ENCODE measurements at regions not wholly inside any gene's neighbourhood (a gene's known extent, or its start where the extent isn't known, plus 50 kb on each side); places are given as distances from the start of the nearest gene placed in this dataset.
"Not testable (repeated sequence)": the region's sequence is repeated elsewhere in the genome, so short reads cannot be mapped to it uniquely, and the experiment has no call there.

DNA sequence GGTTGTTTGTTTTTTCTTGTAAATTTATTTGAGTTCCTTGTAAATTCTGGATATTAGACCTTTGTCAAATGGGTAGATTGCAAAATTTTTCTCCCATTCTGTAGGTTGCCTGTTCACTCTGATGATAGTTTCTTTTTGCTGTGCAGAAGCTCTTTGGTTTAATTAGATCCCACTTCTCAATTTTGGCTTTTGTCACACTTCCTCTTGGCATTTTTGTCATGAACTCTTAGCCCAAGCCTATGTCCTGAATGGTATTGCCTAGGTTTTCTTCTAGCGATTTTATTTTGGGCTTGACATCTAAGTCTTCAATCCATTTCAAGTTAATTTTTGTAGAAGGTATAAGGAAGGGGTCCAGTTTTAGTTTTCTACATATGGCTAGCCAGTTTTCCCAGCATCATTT, 82.8 kb upstream of the PHACTR1 start:
- TF ChIP-seq, protein P1, sequence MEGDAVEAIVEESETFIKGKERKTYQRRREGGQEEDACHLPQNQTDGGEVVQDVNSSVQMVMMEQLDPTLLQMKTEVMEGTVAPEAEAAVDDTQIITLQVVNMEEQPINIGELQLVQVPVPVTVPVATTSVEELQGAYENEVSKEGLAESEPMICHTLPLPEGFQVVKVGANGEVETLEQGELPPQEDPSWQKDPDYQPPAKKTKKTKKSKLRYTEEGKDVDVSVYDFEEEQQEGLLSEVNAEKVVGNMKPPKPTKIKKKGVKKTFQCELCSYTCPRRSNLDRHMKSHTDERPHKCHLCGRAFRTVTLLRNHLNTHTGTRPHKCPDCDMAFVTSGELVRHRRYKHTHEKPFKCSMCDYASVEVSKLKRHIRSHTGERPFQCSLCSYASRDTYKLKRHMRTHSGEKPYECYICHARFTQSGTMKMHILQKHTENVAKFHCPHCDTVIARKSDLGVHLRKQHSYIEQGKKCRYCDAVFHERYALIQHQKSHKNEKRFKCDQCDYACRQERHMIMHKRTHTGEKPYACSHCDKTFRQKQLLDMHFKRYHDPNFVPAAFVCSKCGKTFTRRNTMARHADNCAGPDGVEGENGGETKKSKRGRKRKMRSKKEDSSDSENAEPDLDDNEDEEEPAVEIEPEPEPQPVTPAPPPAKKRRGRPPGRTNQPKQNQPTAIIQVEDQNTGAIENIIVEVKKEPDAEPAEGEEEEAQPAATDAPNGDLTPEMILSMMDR (IDR thresholded peaks at IDR 0.05; ENCODE audit: low read depth, low read length), result not testable (repeated sequence)
- TF ChIP-seq EZH2phosphoT487 (IDR thresholded peaks at IDR 0.05; ENCODE audit: low read depth), result not testable (repeated sequence)
